ENCODE measurements at regions not wholly inside any gene's neighbourhood (a gene's known extent, or its start where the extent isn't known, plus 50 kb on each side); places are given as distances from the start of the nearest gene placed in this dataset.

DNA sequence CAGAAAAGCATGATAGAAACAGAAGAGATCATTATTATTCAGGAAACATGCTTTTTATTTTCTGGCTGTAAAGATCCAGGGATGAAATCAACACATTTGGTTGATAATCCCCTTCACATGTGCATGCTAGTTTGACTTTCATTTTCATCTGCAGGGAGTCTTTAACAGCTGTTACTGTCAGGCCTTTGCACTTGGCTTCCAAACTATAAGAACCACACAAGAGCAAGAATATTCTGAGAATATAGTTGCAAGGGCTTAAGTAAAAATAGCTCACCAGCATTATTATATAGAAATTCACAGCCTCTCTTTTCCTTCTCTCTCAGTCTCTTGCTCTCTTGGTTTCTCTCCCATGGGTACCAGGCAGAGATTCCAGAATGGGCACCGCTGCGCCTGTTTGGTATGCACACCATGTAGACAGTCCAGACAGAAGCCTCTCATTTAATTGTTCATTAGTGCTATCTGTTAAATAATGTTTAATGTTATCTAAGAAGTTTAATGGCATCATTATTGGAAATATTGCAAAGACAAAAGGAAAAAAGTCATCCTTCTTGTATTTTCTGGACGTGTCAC, 622.3 kb upstream of the PLXNA2 start:
- DNase-seq: no peak

DNA sequence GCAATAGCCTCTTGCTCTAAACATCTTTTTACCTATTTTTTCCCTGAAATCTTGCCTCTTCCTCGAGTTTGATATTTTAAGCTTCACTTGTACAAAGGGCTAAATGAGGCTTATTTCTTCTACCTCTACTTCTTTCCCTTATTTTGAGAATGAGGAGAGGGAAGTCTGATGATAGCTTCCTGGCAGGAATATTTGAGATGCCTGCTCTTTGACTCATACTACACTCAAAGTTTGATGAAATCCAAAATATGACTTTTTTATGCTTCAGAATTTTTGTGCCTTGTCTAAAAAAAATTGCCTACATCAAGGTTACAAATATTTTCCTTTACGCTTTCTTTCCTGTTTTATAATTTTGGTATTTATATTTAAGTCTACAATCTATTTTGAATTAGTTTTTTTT, 624.4 kb upstream of the PLXNA2 start:
- no peak for DNase-seq

GRCh38 chr1:208874915-208875314, 630.7 kb upstream of the PLXNA2 start:
- DNase-seq: no peak

DNA sequence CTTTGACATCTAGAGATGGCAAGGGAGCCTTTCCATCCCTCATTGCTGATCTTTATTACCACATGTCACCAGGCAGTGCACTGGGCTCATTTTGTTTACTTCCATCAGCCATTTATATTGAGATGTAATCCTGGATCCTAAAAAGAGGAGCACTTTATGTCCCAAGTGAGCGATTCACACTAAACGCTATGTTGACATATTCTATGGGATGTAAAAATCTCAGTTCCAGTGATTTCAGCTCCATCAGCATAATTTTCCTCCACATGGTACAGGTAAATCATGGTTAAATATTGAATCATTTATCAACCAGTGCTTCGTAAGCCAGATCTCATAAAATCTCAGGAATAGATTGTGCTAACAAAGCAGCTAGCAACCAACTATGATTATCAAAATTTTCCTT, 634.8 kb upstream of the PLXNA2 start:
- no peak for DNase-seq

GRCh38 chr1:208880433-208881100, 636.4 kb upstream of the PLXNA2 start:
- no peak for DNase-seq

DNA sequence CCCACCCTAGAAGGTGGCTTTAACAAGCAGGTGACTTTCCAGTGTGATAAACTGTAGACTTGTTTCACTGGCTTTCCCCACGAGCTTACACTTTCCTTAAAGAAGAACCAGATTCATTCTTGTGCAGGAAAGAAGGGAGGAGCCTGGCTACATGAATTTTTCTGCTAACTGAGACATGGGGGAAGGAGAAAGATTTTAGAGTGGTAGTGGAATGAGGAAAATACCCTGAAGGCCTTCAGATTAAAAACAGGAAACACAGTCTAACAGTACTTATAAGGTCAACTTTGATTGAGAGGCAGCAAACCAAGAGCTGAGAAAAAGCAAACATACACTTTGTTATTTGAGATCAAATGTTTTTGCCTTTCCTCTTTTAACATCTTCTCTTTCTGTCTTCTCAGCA, 640.9 kb upstream of the PLXNA2 start:
- DNase-seq: no peak

GRCh38 chr1:208885650-208886049, 641.5 kb upstream of the PLXNA2 start:
- no peak for DNase-seq

DNA sequence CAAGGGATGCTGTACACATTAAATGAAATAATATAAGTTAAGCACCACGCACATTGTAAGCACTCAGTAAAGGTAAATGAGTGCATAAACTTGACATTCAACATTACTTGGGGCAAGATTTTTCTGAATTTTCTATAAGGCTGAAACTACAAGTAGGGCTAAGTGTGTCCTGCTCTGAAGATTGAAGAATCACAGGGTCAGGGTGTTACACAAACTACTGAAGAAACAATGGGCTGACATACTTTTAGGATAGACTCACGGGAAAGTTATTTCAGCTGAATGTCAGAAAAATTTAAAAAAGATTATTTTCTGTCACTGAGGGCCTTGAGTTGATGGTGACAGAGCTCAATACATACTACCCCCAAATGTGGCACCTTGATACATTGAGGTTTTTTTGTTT, 644.2 kb upstream of the PLXNA2 start:
- no peak for DNase-seq

DNA sequence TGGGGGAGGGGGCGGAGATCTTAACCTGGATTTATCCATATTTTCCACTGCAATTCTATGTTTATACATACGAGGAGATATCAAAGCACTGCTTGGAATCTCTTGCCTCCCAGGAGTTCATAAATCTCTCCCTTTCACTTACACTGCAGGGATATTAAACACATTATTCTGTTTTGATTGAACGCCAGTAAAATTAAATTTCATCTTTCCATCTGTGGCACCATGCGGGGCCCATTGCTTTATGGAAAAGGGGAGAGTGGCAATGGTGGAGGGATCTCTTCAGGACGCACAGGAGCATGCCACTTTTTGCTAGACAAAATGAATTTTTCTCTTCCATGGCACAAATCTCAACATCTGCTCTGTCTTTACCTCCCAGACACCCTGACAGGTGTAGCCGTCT, 648.0 kb upstream of the PLXNA2 start:
- no peak for DNase-seq

DNA sequence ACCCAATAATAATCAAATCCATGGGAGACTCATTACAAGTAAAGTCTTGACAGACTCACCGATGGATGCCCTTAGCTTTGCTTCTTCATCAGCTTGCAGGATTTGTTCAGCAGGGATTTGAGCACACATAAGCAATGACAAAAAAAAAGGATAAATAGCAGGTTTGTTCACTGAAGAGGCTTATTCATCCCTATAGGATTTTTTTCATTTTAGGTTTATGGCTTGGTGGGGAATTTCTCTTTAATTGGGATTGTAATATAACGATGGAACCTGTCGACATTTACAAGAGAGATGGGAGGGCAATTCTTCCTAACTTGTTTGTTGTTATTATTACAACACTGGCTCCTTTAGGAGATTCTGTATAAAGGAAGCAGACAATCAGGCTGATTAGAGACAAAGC, 649.1 kb upstream of the PLXNA2 start:
- DNase-seq: no peak

GRCh38 chr1:208895181-208895580, 651.0 kb upstream of the PLXNA2 start:
- DNase-seq: no peak

GRCh38 chr1:208895820-208896219, 651.6 kb upstream of the PLXNA2 start:
- DNase-seq: no peak

DNA sequence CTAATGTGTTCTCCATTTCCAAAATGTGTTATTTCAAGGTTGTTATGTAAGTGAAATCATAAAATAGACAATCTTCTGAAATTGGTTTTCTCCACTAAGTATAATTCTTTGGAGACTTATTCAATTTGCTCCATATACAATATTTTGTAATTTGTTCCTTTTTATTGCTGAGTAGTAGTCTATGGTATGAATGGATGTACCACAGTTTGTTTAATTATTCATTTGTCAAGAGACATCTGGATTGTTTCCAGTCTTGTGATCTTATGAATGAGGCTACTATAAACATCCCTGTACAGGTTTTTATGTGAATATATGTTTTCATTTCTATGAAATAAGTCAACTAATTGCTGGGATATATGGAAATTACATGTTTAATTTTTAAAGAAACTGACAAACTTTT, 652.6 kb upstream of the PLXNA2 start:
- DNase-seq: no peak

- no peak for DNase-seq
These were observed 655.3 kb upstream of the PLXNA2 start for GRCh38 chr1:208899438-208899837.

DNA sequence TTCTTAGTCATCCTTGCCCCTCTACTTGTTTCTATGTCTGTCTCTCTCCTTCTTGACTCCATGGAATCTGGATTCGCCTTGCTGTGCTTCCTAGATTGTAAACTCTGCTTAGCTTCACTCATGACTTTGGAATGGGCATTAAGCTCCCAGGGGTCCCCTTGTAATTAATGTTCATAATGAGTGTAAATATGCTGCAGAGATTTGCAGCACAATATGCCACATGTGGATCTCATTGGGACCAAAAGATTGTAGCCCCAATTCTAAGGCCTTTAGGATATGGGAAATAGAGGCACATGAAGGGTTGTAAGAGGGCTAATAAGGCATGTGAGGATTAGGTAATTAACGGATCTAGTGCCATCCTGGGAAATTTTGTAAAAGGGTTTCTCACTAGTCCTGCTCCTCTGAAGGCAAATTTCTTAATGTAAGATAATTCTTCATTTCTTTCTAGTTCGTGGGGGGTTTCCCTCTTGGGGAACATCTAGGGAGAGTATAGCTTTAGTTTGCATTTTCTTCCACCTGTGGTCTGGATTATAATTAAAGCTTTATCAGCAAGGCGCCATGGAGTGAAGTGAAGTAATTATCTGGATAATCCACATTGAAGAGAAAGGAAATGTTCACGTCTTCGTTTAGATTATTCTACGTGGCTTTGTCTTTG, 659.2 kb upstream of the PLXNA2 start:
- no peak for DNase-seq

GRCh38 chr1:208907790-208908189, 663.6 kb upstream of the PLXNA2 start:
- no peak for DNase-seq

DNA sequence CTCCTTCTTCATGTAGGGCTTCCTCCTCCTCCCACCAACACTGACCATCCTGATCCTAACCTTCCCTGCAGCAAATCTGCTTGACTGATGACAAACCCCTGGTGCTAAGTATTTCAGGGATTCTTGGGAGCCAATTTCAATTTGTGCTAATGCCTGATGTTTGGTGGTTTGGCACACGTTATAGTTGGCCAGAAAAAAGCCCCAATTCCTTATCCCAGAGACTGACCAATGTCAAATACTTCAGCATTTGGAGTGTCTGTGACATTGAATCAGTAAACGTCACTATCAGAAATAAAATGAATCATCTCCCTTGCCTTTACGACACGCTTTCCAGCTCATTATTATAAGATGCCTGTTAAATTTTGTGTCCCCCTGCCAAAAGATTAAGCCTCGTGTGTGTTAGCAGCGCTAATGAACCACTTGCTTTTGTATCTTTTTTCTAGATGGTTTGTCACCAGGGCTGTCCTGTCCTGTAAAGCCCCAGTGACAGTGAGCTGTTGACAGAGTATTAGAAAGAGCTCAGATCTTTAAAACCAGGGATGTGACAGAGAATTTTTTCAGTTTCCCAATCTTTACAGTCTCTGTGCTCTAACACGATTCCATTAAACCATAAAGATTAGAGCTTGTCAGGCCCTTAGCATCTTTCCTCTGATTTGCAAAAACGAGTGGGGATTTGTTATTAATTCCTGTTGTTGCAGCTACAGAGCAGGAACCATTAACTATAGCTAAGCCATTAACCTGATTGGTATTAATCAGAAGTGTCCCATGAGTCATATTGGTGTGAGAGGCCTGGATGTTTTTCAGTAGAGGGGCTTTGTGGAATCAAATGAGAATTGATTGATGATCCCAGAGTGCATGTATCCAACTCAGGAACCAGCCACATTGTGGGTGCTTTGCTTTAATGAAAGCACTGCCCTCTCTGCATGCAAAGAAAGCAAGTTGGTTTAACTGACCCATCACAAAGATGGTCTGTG, 665.1 kb upstream of the PLXNA2 start:
- no peak for DNase-seq

DNA sequence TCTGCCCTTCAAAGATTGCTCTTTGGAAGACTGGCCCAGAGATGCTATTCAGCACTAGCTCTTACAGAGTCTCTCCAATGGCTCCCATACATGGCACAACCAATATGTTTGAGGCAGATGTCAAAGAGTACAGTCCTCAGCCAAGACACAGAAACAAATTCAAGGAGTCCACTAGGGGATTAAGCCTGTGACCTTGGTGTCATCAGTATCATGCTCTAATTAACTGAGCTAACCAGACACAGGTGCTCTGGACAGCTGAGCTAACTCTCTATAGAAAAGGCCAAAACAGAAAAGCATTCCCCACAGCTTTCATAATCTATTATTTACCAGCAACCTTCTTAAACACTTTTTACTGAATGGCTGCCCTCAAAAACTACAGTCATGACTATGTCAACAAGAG, 666.0 kb upstream of the PLXNA2 start:
- no peak for DNase-seq

DNA sequence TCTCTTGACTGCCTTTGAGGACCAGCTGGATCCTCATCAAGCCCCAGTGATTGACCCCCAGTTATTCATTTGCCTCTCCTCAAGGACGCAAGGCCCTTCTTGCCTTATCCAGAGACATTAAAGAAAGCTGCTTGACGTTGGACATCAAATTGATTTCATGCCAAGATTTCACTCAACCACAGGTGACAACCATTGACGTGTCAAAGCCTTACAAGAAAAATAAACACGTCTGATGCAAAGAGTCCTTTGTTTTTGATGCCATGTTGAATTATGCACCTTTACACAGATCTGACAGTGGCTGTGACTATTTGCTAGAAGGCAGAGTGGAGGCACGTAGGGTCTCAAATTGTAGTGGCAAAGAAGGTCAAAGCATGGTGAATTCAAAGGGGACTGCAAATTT, 666.2 kb upstream of the CAMK1G start:
- DNase-seq: no peak

- no peak for DNase-seq
These were observed 665.8 kb upstream of the CAMK1G start for GRCh38 chr1:208917723-208918122.

- DNase-seq: no peak
These were observed 665.4 kb upstream of the CAMK1G start for GRCh38 chr1:208918160-208918559.

GRCh38 chr1:208919371-208919770, 664.1 kb upstream of the CAMK1G start:
- no peak for DNase-seq

DNA sequence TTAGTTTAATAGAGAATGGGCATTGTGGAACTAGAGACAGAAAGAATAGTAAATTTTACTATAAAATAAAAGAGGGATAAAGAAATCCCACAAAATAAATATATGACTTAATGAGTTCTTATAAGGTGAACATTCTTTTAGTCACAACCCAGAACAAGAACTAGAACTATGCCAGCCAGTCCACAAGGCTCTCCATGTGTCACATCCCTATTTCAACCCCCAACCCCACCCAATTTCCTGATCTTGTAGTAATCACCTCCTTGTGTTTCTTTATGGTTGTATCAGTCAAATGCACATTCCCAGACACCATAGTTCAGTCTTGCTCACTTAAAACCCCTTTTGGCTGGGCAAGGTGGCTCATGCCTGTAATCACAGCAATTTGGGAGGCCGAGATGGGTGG, 662.3 kb upstream of the CAMK1G start:
- DNase-seq: no peak

- no peak for DNase-seq
These were observed 660.1 kb upstream of the CAMK1G start for GRCh38 chr1:208923456-208923855.

Measured in activated CD4-positive, alpha-beta T cell treated with anti-CD3 and anti-CD28 coated beads, Interleukin-2, amount 50 U/mL, for 48 hours (primary cell).